ENCODE measurements at regions not wholly inside any gene's neighbourhood (a gene's known extent, or its start where the extent isn't known, plus 50 kb on each side); places are given as distances from the start of the nearest gene placed in this dataset.

DNA sequence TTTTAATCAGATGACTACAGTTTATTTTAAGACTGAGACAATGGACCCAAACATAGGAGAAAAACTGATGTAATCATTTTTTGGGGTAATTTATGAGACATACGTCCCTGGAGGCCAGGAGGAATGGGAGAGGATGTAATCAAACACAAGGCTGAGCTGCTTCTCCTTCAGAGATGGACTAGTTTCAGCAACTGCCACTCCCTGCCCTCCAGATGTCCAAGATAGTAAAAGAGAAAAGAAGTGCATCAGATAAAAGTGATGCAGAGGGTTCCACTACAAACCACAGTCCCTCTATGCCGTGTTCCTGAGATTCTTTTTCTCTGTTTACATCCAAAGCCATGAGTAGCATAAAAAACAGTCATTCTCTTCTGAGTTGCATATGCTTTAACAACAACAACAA is 101.1 kb downstream of the DACT1 start:
- TF ChIP-seq CTCF (IDR thresholded peaks at IDR 0.05) (no peak), POLR2A (IDR thresholded peaks at IDR 0.05) (no peak)
